ENCODE measurements at regions not wholly inside any gene's neighbourhood (a gene's known extent, or its start where the extent isn't known, plus 50 kb on each side); places are given as distances from the start of the nearest gene placed in this dataset.
"Not testable (repeated sequence)": the region's sequence is repeated elsewhere in the genome, so short reads cannot be mapped to it uniquely, and the experiment has no call there.

DNA sequence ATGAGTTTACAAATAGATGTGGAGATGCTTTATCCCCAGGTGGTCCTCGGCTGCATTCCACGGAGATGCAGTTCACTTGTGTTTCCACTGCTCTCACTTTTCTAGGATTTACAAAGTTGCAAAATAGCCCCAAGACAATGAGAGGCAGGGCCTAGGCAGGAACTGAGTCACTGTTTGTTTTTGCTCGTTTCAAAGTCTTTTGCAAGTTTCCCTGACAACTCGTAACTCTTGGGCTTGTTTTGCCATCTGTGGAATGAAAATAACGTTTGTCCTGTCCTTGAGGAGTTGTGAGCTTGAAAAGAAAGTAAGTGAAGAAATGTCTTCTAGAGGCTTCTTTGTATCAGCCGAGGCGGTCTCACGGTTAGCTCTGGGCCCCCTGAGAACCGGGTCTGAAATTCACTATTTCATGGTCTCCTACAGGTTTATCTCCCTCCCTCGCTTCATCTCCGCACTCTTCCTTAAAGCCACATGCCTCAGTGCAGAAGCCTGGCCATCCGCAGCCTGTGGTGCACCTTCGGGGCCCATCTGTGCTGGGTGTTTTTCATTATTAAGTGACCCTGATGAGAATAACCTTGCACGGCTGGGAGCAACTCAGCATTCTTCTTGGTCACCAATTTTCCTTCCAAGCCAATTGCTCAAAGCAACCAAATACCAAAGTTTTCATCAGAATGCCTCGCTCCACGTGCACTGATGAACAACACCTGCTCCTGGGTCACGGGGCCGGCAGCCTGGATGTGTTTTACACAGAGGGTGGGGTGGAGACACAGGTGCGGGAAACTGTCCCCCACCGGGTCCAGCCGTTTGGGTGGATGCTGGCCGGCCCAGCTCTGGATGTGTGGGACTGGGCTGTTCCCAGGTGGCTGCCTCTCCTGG, 172.4 kb downstream of the LAT start:
- not testable (repeated sequence) for H3K4me1 ChIP-seq (ENCODE audit: control insufficient read depth, insufficient read depth, low read length); H3K4me3 ChIP-seq (ENCODE audit: low read length); H3K27me3 ChIP-seq (ENCODE audit: control insufficient read depth, insufficient read depth, low read length); H3K9ac ChIP-seq (ENCODE audit: low read length); H3K9me3 ChIP-seq (ENCODE audit: control insufficient read depth, low read length); H3K36me3 ChIP-seq (ENCODE audit: control insufficient read depth, insufficient read depth, low read length)

DNA sequence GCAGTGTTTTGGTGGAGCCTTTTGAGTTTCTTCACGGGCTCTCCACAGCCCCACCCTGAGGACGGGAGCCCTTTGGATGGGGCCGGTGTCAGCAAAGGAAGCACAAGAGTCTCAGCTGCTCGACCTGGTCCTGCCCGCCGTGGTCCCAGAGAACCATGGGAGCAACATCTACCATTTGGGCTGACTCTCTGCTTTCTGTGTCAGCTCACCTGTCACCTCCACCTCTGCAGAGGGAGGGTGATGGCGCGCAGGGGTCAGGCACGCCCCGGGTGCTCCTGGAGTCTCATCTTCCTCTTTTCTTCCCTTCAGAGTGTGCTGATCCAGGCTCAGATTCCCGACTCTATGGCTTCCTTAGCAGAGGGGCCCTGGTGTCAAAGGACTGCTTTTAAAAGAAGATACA, 171.7 kb downstream of the LAT start:
- no peaks in the 10 kb centered on the region for H3K9me3 ChIP-seq (ENCODE audit: control insufficient read depth, low read length)
- peaks cover 7% of the 10 kb centered on the region for H3K4me1 ChIP-seq (ENCODE audit: control insufficient read depth, insufficient read depth, low read length)
- H3K36me3 ChIP-seq (ENCODE audit: control insufficient read depth, insufficient read depth, low read length) = no peaks in the 10 kb centered on the region
- H3K4me3 ChIP-seq (ENCODE audit: low read length) = no peak overlapping the region
- H3K27me3 ChIP-seq (ENCODE audit: control insufficient read depth, insufficient read depth, low read length) = no peaks in the 10 kb centered on the region
- H3K9ac ChIP-seq (ENCODE audit: low read length) = no peak overlapping the region

DNA sequence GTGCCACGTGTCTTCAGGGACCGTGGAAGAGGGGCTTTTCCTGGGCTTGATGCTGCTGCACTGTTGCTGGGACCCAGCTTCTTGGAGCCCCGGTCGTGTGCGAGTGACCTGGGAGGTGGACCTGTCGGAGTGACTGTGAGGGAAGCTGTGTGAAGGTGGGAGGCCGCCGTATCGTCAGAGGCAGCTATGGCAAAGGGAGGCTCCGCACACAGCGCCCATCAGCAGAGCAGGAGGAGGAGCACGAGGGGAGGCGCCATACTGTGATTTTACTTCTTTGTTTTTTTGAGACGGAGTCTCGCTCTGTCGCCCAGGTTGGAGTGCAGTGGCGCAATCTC, 171.0 kb downstream of the LAT start:
- H3K9me3 ChIP-seq (ENCODE audit: control insufficient read depth, low read length); H3K36me3 ChIP-seq (ENCODE audit: control insufficient read depth, insufficient read depth, low read length); H3K9ac ChIP-seq (ENCODE audit: low read length); H3K4me1 ChIP-seq (ENCODE audit: control insufficient read depth, insufficient read depth, low read length); H3K4me3 ChIP-seq (ENCODE audit: low read length); H3K27me3 ChIP-seq (ENCODE audit: control insufficient read depth, insufficient read depth, low read length): not testable (repeated sequence)

DNA sequence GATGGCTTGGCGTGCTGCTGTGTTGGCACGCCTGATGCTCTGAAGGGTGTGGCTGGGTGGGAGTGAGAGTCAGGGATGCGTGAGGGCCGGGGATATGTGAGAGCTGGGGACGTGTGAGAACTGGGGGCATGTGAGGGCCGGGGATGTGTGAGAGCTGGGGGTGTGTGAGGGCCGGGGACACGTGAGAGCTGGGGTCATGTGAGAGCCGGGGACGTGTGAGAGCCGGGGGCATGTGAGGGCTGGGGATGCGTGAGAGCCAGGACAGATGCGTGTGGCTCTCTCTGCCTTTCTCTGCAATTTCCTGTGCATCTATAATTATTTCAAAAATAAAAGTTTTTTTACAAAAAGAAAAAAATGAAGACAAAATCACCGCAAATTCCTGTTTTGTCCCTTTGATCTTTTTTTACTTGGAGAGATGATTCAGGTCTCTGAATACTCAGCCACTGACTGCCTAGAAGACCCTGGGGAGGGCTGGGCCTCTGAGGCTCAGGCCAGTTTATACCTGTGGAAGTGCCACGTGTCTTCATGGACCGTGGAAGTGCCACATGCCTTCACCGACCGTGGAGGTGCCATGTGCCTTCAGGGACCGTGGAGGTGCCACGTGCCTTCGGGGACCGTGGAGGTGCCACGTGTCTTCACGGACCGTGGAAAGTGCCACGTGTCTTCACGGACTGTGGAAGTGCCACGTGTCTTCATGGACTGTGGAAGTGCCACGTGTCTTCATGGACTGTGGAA, 170.4 kb downstream of the LAT start:
- H3K9me3 ChIP-seq (ENCODE audit: control insufficient read depth, low read length); H3K4me1 ChIP-seq (ENCODE audit: control insufficient read depth, insufficient read depth, low read length); H3K36me3 ChIP-seq (ENCODE audit: control insufficient read depth, insufficient read depth, low read length); H3K27me3 ChIP-seq (ENCODE audit: control insufficient read depth, insufficient read depth, low read length); H3K9ac ChIP-seq (ENCODE audit: low read length); H3K4me3 ChIP-seq (ENCODE audit: low read length): not testable (repeated sequence)

DNA sequence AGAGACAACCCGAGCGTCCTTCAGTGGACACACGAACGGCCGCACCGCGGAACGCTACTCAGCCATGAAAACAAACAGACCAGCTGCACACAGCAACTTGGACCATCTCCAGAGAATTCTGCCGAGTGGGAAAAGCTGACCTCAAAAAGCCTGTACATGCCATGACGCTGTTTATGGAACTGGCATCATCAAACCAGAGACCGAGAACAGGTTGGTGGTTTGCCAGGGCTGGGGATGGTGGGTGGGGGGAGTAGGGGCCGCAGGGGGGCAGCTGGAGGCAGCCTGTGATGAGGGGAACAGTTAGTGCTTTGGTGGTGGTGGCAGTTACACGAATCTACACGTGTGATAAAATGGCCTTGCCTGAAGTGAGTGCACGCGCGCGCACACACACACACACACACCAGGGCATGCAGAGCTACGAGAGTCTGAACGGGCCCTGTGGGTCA, 169.8 kb downstream of the LAT start:
- H3K9ac ChIP-seq (ENCODE audit: low read length) = no peak overlapping the region
- no peaks in the 10 kb centered on the region for H3K27me3 ChIP-seq (ENCODE audit: control insufficient read depth, insufficient read depth, low read length)
- no peaks in the 10 kb centered on the region for H3K9me3 ChIP-seq (ENCODE audit: control insufficient read depth, low read length)
- peaks cover 7% of the 10 kb centered on the region for H3K4me1 ChIP-seq (ENCODE audit: control insufficient read depth, insufficient read depth, low read length)
- H3K4me3 ChIP-seq (ENCODE audit: low read length) = no peak overlapping the region
- H3K36me3 ChIP-seq (ENCODE audit: control insufficient read depth, insufficient read depth, low read length) = no peaks in the 10 kb centered on the region

DNA sequence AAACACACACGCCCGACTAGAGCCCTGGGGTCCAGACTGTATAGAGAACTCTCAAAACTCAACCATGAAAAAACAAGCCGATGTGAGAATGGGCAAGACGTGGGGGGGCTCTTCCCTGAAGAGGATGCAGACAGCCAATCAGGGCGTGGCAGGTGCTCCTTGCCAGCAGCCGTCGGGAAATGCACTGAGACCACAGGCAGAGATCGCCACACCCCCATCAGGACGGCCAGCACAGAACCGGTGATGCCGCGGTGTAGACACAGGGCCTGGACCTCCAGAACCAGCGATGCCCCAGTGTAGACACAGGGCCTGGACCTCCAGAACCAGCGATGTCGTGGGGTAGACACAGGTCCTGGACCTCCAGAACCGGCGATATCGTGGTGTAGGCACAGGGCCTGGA, 169.2 kb downstream of the LAT start:
- H3K36me3 ChIP-seq (ENCODE audit: control insufficient read depth, insufficient read depth, low read length) = no peaks in the 10 kb centered on the region
- no peak overlapping the region for H3K4me3 ChIP-seq (ENCODE audit: low read length)
- H3K9ac ChIP-seq (ENCODE audit: low read length) = no peak overlapping the region
- H3K9me3 ChIP-seq (ENCODE audit: control insufficient read depth, low read length) = no peaks in the 10 kb centered on the region
- H3K27me3 ChIP-seq (ENCODE audit: control insufficient read depth, insufficient read depth, low read length) = no peaks in the 10 kb centered on the region
- H3K4me1 ChIP-seq (ENCODE audit: control insufficient read depth, insufficient read depth, low read length) = peaks cover 7% of the 10 kb centered on the region

DNA sequence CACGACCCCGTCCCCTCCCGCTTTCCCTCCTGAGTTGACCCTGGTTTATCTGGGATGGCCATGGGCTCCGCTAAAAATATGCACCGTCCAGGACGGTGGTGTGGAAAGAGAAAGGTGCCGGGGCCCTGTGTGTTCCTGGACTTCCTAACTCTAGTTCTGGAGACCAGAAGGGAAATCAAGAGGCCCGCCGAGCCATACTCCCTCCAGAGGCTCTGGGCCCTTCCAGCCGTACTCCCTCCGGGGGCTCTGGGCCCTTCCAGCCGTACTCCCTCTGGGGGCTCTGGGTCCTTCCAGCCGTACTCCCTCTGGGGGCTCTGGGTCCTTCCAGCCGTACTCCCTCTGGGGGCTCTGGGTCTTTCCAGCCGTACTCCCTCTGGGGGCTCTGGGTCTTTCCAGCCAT, 168.5 kb downstream of the LAT start:
- H3K9me3 ChIP-seq (ENCODE audit: control insufficient read depth, low read length); H3K9ac ChIP-seq (ENCODE audit: low read length); H3K36me3 ChIP-seq (ENCODE audit: control insufficient read depth, insufficient read depth, low read length); H3K4me3 ChIP-seq (ENCODE audit: low read length); H3K27me3 ChIP-seq (ENCODE audit: control insufficient read depth, insufficient read depth, low read length); H3K4me1 ChIP-seq (ENCODE audit: control insufficient read depth, insufficient read depth, low read length): not testable (repeated sequence)

DNA sequence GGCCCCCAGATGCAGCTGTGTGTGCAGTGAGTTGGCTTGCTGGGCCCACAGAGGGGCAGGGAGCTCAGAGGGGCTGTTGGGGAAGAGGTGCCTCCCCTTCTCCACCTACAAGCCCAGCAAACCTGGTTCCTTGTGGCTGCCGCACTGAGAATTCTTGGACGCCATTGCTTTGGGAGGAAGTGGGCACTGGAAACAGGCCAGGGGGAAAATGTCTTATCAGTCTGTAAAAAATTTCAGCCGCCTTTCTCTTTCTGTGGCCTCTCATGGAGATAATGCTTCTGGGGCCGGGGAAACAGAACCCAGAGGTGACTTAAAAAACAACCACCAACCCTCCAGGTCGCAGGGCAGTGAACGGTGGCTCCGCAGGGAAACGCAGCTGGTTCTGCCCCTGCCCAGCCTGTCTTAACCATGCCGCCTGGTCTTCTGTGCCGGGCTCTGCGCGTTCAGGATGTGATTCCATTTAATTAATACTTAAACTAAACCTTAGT, 167.7 kb downstream of the LAT start:
- H3K27me3 ChIP-seq (ENCODE audit: control insufficient read depth, insufficient read depth, low read length); H3K9ac ChIP-seq (ENCODE audit: low read length); H3K9me3 ChIP-seq (ENCODE audit: control insufficient read depth, low read length); H3K4me1 ChIP-seq (ENCODE audit: control insufficient read depth, insufficient read depth, low read length); H3K4me3 ChIP-seq (ENCODE audit: low read length); H3K36me3 ChIP-seq (ENCODE audit: control insufficient read depth, insufficient read depth, low read length): not testable (repeated sequence)

DNA sequence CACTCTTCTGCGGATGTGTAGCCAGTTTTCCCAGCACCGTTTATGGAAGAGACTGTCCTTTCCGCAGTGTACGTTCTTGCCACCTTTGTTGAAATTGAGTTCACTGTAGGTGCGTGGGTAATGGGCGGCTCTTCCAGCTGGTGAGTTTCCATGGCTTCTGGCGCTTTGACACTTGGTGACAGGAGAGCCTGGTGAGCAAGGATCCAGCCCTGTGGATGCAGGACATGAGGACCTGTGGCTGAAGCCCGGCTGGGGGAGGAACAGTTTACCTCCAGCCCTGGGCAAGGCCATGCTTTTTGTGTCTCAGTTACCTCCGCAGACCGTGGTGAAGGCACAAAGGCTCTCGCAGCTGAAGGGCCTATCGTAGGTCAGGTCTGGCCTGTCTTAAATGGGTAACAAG, 166.5 kb downstream of the LAT start:
- Histone ChIP-seq H3K27me3 (ENCODE audit: control insufficient read depth, insufficient read depth, low read length) (no peaks in the 10 kb centered on the region), H3K36me3 (ENCODE audit: control insufficient read depth, insufficient read depth, low read length) (no peaks in the 10 kb centered on the region), H3K4me3 (ENCODE audit: low read length) (no peak overlapping the region), H3K9me3 (ENCODE audit: control insufficient read depth, low read length) (no peaks in the 10 kb centered on the region), H3K9ac (ENCODE audit: low read length) (no peak overlapping the region), H3K4me1 (ENCODE audit: control insufficient read depth, insufficient read depth, low read length) (peaks cover 4% of the 10 kb centered on the region)

DNA sequence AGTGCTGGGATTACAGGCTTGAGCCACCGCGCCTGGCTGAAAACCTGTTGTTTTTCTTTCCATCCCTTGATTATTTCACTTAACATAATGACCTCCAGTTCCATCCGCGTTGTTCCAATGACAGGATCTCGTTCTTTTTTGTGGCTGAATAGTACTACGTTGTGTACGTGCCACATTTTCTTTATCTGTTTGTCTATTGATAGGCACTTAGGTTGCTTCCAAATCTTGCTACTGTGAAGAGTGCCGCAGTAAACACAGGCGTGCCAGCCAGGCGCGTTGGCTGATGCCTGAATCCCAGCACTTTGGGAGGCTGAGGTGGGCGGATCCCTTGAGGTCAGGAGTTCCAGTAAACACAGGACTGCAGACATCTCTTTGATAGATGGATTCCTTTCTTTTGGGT, 165.1 kb downstream of the LAT start:
- H3K4me1 ChIP-seq (ENCODE audit: control insufficient read depth, insufficient read depth, low read length); H3K4me3 ChIP-seq (ENCODE audit: low read length); H3K36me3 ChIP-seq (ENCODE audit: control insufficient read depth, insufficient read depth, low read length); H3K27me3 ChIP-seq (ENCODE audit: control insufficient read depth, insufficient read depth, low read length); H3K9ac ChIP-seq (ENCODE audit: low read length); H3K9me3 ChIP-seq (ENCODE audit: control insufficient read depth, low read length): not testable (repeated sequence)

DNA sequence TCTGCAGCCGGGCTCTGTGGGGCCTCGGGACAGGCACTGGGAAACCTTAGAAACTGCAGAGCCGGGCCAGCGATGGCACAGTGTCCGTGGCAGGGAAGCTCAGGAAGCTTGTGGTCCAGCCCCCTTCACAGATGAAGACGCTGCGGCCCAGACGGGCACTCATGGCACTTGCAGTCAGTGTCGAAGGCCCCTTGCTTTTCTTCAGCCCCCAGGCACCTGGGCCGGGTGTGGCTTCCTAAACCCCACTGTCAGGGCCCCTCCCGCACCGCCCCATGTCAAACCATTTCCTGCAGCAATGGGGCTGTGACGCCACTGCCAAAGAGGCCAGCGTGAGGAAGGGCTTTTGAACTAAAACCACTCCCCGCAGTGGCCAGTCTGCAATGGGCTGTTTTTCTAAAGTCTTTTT, 164.0 kb downstream of the LAT start:
- H3K36me3 ChIP-seq (ENCODE audit: control insufficient read depth, insufficient read depth, low read length) = no peaks in the 10 kb centered on the region
- H3K9ac ChIP-seq (ENCODE audit: low read length) = no peak overlapping the region
- peaks cover 4% of the 10 kb centered on the region for H3K4me1 ChIP-seq (ENCODE audit: control insufficient read depth, insufficient read depth, low read length)
- no peak overlapping the region for H3K4me3 ChIP-seq (ENCODE audit: low read length)
- H3K27me3 ChIP-seq (ENCODE audit: control insufficient read depth, insufficient read depth, low read length) = no peaks in the 10 kb centered on the region
- no peaks in the 10 kb centered on the region for H3K9me3 ChIP-seq (ENCODE audit: control insufficient read depth, low read length)

DNA sequence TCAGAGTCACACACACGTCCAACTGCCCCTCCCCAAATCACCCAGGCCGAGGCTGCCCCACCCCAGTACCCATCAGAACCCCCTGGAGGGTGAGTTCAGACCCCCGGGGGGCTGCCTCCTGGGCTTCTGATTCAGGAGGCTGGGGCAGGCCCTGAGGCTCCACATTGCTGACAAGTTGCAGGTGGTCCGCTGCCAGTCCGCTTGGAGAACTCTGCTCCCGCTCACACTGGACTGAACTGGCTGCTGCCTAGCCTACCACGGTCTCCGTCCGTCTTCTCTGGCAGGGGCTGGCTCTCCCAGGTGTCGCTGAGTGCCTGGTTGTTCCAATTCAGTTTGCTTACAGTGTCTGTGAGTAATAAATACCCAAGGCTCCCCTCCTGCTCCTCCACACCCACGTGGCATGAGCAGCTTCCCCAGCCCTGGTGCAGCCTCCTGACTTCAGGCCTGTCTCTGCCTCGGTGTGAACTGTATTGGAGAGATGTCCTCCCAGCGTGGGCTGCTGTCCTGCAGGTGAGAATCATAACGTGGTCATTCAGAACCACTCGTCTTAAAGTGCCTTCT, 163.4 kb downstream of the LAT start:
- H3K4me1 ChIP-seq (ENCODE audit: control insufficient read depth, insufficient read depth, low read length) = peaks cover 4% of the 10 kb centered on the region
- no peak overlapping the region for H3K4me3 ChIP-seq (ENCODE audit: low read length)

More for the DNA sequence above, 163.4 kb downstream of the LAT start:
- Histone ChIP-seq H3K9me3 (ENCODE audit: control insufficient read depth, low read length) (no peaks in the 10 kb centered on the region), H3K27me3 (ENCODE audit: control insufficient read depth, insufficient read depth, low read length) (no peaks in the 10 kb centered on the region), H3K36me3 (ENCODE audit: control insufficient read depth, insufficient read depth, low read length) (no peaks in the 10 kb centered on the region), H3K9ac (ENCODE audit: low read length) (no peak overlapping the region)

Measured in mucosa of stomach (tissue), 1 donor.